Spleen (tissue), 7 donors: ENCODE measurements at regions not wholly inside any gene's neighbourhood (a gene's known extent, or its start where the extent isn't known, plus 50 kb on each side); places are given as distances from the start of the nearest gene placed in this dataset.

Experiments used
- POLR2A ChIP-seq, 3 donors: fragments of 450-650 bp; IDR thresholded peaks; one replicate each; pipeline ENCODE4 v1.5.1; 2017; ENCODE audit warnings: antibody characterized with exemption in 3 of 3, mild to moderate bottlenecking in 1 of 3
- TF ChIP-seq, protein P1 (sequence below), 11 experiments: fragments of 200-600 bp in 7 of 11; fragments of 450-650 bp in 4 of 11; sonication (generic) in 4 of 11; IDR thresholded peaks in 8 of 11; conservative IDR thresholded peaks in 3 of 11; 1 replicate in 7 of 11; 2 replicates in 4 of 11; pipeline versions ENCODE4 v1.4.0 to v1.8.0; 2016 to 2021; ENCODE audit warnings: antibody characterized with exemption in 11 of 11, inconsistent platforms in 4 of 11, mild to moderate bottlenecking in 1 of 11
- donor health status: DM: no; HTN: no; CAD: no; lungs with moderate emphysema.
- donor health status: DM: no; HTN: no; CAD: no.
- donor health status: DM: no; HTN: no; CAD: no.

DNA sequence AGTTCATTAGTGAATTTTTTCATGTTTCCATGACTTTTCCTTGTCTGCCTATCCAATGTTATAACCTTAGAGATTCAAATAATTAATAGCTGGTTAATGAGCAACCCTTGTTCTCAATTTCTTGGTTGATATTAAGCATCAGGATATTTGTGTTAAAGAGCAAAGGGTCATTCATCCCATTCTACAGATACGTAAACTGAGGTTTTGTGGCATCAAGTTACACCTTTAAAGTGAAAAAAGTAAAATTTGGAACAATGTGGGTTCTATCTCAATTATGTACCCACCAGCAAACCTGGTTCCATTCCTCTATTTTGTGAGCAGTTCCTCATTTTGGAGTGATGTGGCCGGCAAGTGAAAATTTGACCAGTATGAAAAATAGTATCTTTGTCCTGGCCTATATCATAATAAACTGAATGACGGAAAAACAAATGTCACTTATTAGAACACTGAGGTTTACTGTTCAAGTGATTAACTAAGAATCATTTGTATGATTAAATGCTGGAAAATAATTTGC, 220.5 kb upstream of the ATP5MC3 start:
- TF ChIP-seq, protein P1, sequence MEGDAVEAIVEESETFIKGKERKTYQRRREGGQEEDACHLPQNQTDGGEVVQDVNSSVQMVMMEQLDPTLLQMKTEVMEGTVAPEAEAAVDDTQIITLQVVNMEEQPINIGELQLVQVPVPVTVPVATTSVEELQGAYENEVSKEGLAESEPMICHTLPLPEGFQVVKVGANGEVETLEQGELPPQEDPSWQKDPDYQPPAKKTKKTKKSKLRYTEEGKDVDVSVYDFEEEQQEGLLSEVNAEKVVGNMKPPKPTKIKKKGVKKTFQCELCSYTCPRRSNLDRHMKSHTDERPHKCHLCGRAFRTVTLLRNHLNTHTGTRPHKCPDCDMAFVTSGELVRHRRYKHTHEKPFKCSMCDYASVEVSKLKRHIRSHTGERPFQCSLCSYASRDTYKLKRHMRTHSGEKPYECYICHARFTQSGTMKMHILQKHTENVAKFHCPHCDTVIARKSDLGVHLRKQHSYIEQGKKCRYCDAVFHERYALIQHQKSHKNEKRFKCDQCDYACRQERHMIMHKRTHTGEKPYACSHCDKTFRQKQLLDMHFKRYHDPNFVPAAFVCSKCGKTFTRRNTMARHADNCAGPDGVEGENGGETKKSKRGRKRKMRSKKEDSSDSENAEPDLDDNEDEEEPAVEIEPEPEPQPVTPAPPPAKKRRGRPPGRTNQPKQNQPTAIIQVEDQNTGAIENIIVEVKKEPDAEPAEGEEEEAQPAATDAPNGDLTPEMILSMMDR (IDR thresholded peaks at IDR 0.05 in 8 of 11, conservative IDR thresholded peaks at IDR 0.05 in 3 of 11) = no peak
- no peak for TF ChIP-seq POLR2A (IDR thresholded peaks at IDR 0.05)
